ENCODE measurements at regions not wholly inside any gene's neighbourhood (a gene's known extent, or its start where the extent isn't known, plus 50 kb on each side); places are given as distances from the start of the nearest gene placed in this dataset.

DNA sequence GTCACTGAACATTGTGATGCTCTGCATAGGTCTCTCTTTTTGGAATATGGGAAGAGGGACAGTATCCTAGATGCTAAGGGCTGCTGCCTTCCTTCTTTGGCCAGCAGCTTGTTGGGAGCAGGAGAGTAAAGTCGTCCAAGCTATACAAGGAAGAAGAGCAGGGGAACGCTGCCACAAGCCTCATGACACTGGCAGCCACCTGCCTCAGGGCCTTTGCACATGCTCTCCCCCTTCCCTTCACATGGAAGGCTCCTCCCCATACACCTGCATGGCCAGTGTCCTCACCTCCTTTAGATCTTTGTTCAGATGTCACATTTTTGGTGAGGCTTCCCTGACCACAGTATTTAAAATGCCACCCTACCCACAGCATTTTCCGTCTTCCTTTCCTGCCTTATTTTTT, 78.1 kb upstream of the CRHR1 start:
- TF ChIP-seq, protein P1, sequence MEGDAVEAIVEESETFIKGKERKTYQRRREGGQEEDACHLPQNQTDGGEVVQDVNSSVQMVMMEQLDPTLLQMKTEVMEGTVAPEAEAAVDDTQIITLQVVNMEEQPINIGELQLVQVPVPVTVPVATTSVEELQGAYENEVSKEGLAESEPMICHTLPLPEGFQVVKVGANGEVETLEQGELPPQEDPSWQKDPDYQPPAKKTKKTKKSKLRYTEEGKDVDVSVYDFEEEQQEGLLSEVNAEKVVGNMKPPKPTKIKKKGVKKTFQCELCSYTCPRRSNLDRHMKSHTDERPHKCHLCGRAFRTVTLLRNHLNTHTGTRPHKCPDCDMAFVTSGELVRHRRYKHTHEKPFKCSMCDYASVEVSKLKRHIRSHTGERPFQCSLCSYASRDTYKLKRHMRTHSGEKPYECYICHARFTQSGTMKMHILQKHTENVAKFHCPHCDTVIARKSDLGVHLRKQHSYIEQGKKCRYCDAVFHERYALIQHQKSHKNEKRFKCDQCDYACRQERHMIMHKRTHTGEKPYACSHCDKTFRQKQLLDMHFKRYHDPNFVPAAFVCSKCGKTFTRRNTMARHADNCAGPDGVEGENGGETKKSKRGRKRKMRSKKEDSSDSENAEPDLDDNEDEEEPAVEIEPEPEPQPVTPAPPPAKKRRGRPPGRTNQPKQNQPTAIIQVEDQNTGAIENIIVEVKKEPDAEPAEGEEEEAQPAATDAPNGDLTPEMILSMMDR (conservative IDR thresholded peaks at IDR 0.05; ENCODE audit: low read depth, low read length) = no peak
- no peak for TF ChIP-seq EZH2phosphoT487 (IDR thresholded peaks at IDR 0.05; ENCODE audit: borderline replicate concordance, low read length)
